BJ (cell line): ENCODE measurements at regions not wholly inside any gene's neighbourhood (a gene's known extent, or its start where the extent isn't known, plus 50 kb on each side); places are given as distances from the start of the nearest gene placed in this dataset.
"Not testable (repeated sequence)": the region's sequence is repeated elsewhere in the genome, so short reads cannot be mapped to it uniquely, and the experiment has no call there.

Experiments
- CTCF ChIA-PET: fragments of 350-600 bp; formaldehyde crosslinking; extraction: SDS; loops from one replicate; lab custom pipeline; 2021; ENCODE audit warnings: antibody characterized with exemption, inconsistent platforms; lab: Yijun Ruan, JAX
- POLR2A ChIA-PET: fragments of 300-600 bp; sonication (Branson Sonifier 250); formaldehyde crosslinking; extraction: SDS; loops from one replicate; lab custom pipeline; 2021; ENCODE audit warnings: antibody characterized with exemption; lab: Charles Lee
- DNase-seq: peaks from one replicate; pipeline ENCODE4 v3.0.0-alpha.2; 2011; ENCODE audit warnings: low read depth
- H3K27me3 ChIP-seq: 2 replicates; pipeline ENCODE4 v1.6.0; 2011; ENCODE audit warnings: low read length; ENCODE audit not compliant: control insufficient read depth, insufficient read depth
- H3K36me3 ChIP-seq: 2 replicates; pipeline ENCODE4 v1.5.1; 2011; ENCODE audit warnings: low read length; ENCODE audit not compliant: control insufficient read depth, insufficient read depth
- H3K4me3 ChIP-seq: 2 replicates; pipeline ENCODE4 v1.5.1; 2011; ENCODE audit warnings: low read depth, mild to moderate bottlenecking, control low read depth, low read length
- TF ChIP-seq, protein P1 (sequence below): IDR thresholded peaks from 2 replicates; pipeline ENCODE4 v1.5.1; 2011; ENCODE audit warnings: low read depth, mild to moderate bottlenecking, control low read depth, inconsistent platforms, low read length, moderate library complexity; ENCODE audit not compliant: insufficient read depth

- CTCF ChIA-PET, result no interaction called here
- TF ChIP-seq, protein P1, sequence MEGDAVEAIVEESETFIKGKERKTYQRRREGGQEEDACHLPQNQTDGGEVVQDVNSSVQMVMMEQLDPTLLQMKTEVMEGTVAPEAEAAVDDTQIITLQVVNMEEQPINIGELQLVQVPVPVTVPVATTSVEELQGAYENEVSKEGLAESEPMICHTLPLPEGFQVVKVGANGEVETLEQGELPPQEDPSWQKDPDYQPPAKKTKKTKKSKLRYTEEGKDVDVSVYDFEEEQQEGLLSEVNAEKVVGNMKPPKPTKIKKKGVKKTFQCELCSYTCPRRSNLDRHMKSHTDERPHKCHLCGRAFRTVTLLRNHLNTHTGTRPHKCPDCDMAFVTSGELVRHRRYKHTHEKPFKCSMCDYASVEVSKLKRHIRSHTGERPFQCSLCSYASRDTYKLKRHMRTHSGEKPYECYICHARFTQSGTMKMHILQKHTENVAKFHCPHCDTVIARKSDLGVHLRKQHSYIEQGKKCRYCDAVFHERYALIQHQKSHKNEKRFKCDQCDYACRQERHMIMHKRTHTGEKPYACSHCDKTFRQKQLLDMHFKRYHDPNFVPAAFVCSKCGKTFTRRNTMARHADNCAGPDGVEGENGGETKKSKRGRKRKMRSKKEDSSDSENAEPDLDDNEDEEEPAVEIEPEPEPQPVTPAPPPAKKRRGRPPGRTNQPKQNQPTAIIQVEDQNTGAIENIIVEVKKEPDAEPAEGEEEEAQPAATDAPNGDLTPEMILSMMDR, result no peak
- H3K4me3 ChIP-seq, result no peak overlapping the region
These were observed 494.3 kb upstream of the AUTS2 start for GRCh38 chr7:69104023-69104422.

GRCh38 chr7:69105092-69105491 is 493.2 kb upstream of the AUTS2 start:
- ChIA-PET CTCF (no interaction called here), POLR2A (no interaction called here)
- TF ChIP-seq, protein P1, result no peak
- no peak for DNase-seq
- H3K36me3 ChIP-seq, result no peaks in the 10 kb centered on the region
- no peak overlapping the region for H3K4me3 ChIP-seq
- H3K27me3 ChIP-seq, result no peaks in the 10 kb centered on the region

More at GRCh38 chr7:69104023-69104422, 494.3 kb upstream of the AUTS2 start:
- Histone ChIP-seq H3K36me3 (no peaks in the 10 kb centered on the region), H3K27me3 (no peaks in the 10 kb centered on the region)
- POLR2A ChIA-PET, result no interaction called here
- no peak for DNase-seq

GRCh38 chr7:69105981-69106380 is 492.3 kb upstream of the AUTS2 start:
- ChIA-PET CTCF (no interaction called here), POLR2A (no interaction called here)
- TF ChIP-seq, protein P1, result no peak
- no peak overlapping the region for H3K4me3 ChIP-seq
- no peaks in the 10 kb centered on the region for H3K36me3 ChIP-seq
- DNase-seq, result no peak
- no peaks in the 10 kb centered on the region for H3K27me3 ChIP-seq

DNA sequence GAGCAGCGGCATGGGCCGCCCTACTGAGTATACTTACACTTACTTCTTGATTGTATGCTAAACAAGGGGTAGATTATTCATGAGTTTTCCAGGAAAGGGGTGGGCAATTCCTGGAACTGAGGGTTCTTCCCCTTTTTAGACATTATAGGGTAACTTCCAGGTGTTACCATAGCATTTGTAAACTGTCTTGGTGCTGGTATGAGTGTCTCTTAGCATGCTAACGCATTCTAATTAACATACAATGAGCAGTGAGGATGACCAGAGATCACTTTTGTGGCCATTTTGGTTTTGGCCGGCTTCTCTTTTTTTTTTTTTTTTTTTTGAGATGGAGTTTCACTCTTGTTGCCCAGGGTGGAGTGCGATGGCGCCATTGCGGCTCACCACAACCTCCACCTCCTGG is 491.8 kb upstream of the AUTS2 start:
- H3K4me3 ChIP-seq, POLR2A ChIA-PET, DNase-seq, H3K27me3 ChIP-seq, CTCF ChIA-PET, H3K36me3 ChIP-seq: not testable (repeated sequence)

GRCh38 chr7:69106946-69107345 is 491.3 kb upstream of the AUTS2 start:
- H3K4me3 ChIP-seq, H3K36me3 ChIP-seq, H3K27me3 ChIP-seq, DNase-seq, CTCF ChIA-PET, POLR2A ChIA-PET: not testable (repeated sequence)

- ChIA-PET POLR2A (no interaction called here), CTCF (no interaction called here)
- no peaks in the 10 kb centered on the region for H3K36me3 ChIP-seq
- no peaks in the 10 kb centered on the region for H3K27me3 ChIP-seq
- no peak overlapping the region for H3K4me3 ChIP-seq
- TF ChIP-seq, protein P1, result no peak
- DNase-seq, result no peak
These were observed 490.2 kb upstream of the AUTS2 start for GRCh38 chr7:69108097-69108496.
